Mononuclear cell (primary cell): ENCODE measurements at regions not wholly inside any gene's neighbourhood (a gene's known extent, or its start where the extent isn't known, plus 50 kb on each side); places are given as distances from the start of the nearest gene placed in this dataset.

Experiments used
- H3K27me3 ChIP-seq: 2 replicates; pipeline ENCODE4 v1.6.0; 2011; ENCODE audit warnings: low read length, control low read depth; ENCODE audit not compliant: insufficient read depth
- H3K4me1 ChIP-seq: 2 replicates; pipeline ENCODE4 v1.5.1; 2011; ENCODE audit warnings: mild to moderate bottlenecking, low read length, control low read depth; ENCODE audit not compliant: insufficient read depth
- H3K4me3 ChIP-seq: 2 replicates; pipeline ENCODE4 v1.5.1; 2011; ENCODE audit warnings: mild to moderate bottlenecking, low read length, moderate library complexity
- H3K9me3 ChIP-seq: 2 replicates; pipeline ENCODE4 v1.5.1; 2011; ENCODE audit warnings: low read depth, mild to moderate bottlenecking, control low read depth, low read length

DNA sequence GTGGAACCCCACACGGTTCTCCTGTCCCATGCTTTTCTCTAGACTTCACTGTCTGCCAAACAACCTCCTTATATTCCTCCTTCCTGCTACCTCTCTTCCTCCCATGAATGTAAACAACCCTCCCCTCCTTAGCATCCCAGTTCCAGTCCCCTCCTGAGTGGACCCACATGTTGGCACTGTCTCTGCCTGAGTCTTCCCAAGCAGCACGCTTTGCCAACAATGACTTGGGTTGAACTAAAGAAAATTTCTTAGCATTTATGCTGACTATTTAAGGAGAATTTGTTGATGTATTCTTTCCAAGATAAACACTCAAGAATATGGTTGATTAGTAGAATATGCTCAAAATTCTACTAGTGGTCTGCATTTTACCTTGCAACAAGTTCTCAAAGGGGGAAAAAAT is 338.0 kb downstream of the TNS1 start:
- H3K4me1 ChIP-seq: no peaks in the 10 kb centered on the region
- H3K9me3 ChIP-seq: no peaks in the 10 kb centered on the region
- H3K4me3 ChIP-seq: no peak overlapping the region

GRCh38 chr2:217662984-217663602 is 339.7 kb downstream of the TNS1 start:
- Histone ChIP-seq H3K4me3 (no peak overlapping the region), H3K27me3 (peaks cover 5% of the 10 kb centered on the region), H3K4me1 (no peaks in the 10 kb centered on the region), H3K9me3 (no peaks in the 10 kb centered on the region)

More for the DNA sequence above, 338.0 kb downstream of the TNS1 start:
- peaks cover 3% of the 10 kb centered on the region for H3K27me3 ChIP-seq

- Histone ChIP-seq H3K4me3 (no peak overlapping the region), H3K27me3 (peaks cover 2% of the 10 kb centered on the region), H3K9me3 (no peaks in the 10 kb centered on the region), H3K4me1 (no peaks in the 10 kb centered on the region)
Measured at GRCh38 chr2:217661378-217661777, 341.4 kb downstream of the TNS1 start.

GRCh38 chr2:217660423-217660822 is 342.4 kb downstream of the TNS1 start:
- H3K4me3 ChIP-seq: no peak overlapping the region
- H3K4me1 ChIP-seq: no peaks in the 10 kb centered on the region
- peaks cover 2% of the 10 kb centered on the region for H3K27me3 ChIP-seq
- no peaks in the 10 kb centered on the region for H3K9me3 ChIP-seq

DNA sequence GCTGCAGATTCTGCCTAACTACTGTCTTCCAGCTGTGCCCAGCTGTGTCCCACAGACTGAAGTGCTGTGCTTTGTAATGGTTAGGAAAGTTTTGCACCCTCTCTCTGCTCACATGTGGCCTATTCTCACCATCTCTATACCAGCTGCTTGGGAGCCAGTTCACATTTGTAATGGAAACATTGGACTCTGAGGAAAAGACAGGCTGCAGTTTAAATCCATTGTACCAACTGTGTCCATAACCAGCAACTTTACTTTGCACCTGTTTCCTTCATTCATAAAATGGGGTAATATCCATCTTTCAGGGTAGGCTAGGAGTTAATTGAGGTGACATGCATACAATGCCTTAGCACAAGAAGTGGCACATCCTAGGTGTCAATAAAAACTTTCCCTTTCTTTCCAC is 344.0 kb downstream of the TNS1 start:
- Histone ChIP-seq H3K27me3 (peaks cover 2% of the 10 kb centered on the region), H3K4me1 (no peaks in the 10 kb centered on the region), H3K4me3 (no peak overlapping the region), H3K9me3 (no peaks in the 10 kb centered on the region)

DNA sequence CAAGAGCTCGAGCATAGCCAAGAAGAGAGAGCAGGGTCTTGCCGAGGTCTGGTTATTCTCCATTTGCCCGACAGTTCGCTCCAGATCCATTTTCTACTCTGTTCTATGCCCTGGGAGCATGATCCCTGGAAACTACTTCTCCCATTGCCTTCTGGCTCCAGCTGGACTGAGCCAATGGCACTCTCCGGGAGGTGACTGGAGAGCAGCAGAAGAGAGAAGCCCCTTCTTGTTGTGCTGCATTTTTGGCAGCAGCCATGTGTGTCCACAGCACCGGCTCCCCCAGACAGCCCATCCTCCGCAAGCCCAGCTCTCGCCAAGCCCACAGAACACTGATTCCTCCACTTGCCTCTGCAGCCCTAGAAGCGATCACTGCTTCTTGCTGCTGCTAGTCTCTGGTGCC is 345.5 kb downstream of the TNS1 start:
- Histone ChIP-seq H3K4me3 (no peak overlapping the region), H3K27me3 (peaks cover 2% of the 10 kb centered on the region), H3K4me1 (no peaks in the 10 kb centered on the region), H3K9me3 (no peaks in the 10 kb centered on the region)

DNA sequence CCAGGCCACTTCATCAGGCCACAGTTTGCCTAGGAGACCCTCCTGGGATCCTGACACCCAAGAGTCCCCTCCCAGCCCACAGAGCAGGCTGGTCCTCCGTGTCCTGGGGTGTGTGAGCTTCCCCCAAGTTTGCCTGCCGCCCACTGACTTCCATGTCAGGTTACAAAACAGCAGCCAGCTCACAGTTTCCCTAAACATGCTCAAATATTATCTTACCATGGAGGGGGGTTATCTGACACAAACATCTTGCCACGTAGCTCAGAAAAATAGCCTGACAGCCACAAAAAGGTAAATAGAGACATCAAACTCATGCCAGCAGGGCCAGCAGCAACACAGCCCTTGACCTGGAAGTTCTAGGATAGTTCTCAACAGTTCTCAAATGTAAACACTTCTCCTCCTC is 346.5 kb downstream of the TNS1 start:
- Histone ChIP-seq H3K27me3 (peaks cover 2% of the 10 kb centered on the region), H3K9me3 (no peaks in the 10 kb centered on the region), H3K4me3 (no peak overlapping the region), H3K4me1 (no peaks in the 10 kb centered on the region)

- Histone ChIP-seq H3K9me3 (no peaks in the 10 kb centered on the region), H3K27me3 (peaks cover 2% of the 10 kb centered on the region), H3K4me1 (no peaks in the 10 kb centered on the region), H3K4me3 (no peak overlapping the region)
Measured at GRCh38 chr2:217655651-217656050, 347.1 kb downstream of the TNS1 start.

DNA sequence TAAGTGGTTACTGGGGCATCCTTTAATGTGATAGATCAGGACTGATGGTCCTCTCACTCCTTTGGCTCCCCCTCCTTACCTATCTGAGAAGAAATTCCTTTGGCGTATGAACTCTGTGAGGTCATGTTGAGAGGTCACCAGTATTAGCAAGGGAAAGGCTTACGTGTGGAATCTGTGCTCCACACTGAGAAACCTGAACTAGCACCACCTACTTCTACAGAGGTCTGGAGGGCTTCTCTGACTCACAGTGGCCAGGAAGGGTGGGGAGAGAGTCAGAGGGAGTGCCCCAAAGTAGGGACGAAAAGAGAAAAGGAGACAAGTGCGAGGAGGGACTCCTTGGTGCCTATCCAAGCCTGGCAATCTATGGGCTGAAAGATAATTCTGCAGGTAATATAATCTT is 348.6 kb downstream of the TNS1 start:
- H3K4me3 ChIP-seq: no peak overlapping the region
- no peaks in the 10 kb centered on the region for H3K9me3 ChIP-seq
- no peaks in the 10 kb centered on the region for H3K27me3 ChIP-seq
- H3K4me1 ChIP-seq: no peaks in the 10 kb centered on the region

- Histone ChIP-seq H3K27me3 (no peaks in the 10 kb centered on the region), H3K4me3 (no peak overlapping the region), H3K4me1 (no peaks in the 10 kb centered on the region), H3K9me3 (no peaks in the 10 kb centered on the region)
Measured at GRCh38 chr2:217652761-217653639, 349.8 kb downstream of the TNS1 start.

DNA sequence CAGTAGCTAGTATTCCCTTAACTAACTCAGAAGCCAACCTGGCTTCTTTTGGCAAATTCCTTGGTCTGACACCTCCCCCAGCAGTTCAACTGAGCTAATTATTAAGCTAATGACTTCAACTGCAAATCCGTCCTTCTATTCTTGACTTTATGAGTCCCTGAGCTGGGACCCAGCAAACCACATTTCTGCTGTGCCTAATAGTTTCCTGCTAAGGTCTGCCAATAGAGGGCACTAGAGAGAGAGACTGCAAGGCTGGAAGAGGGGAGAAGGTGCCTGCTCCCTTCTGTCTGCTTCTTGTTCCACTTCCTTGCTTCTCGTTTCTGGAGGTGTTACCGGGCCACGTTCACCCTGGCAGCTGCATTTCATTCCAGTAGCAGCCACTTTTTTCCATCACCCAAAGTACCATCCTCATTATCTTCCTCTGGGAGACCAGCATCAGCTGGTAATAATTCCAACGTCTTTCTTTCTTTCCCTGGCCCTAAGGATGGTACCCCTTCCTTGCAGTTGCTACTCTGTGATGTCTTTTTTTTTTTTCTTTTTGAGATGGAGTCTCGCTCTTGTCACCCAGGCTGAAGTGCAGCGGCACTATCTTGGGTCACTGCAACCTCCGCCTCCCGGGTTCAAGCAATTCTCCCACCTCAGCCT is 352.0 kb downstream of the TNS1 start:
- H3K9me3 ChIP-seq: no peaks in the 10 kb centered on the region
- no peaks in the 10 kb centered on the region for H3K27me3 ChIP-seq
- no peak overlapping the region for H3K4me3 ChIP-seq
- no peaks in the 10 kb centered on the region for H3K4me1 ChIP-seq

DNA sequence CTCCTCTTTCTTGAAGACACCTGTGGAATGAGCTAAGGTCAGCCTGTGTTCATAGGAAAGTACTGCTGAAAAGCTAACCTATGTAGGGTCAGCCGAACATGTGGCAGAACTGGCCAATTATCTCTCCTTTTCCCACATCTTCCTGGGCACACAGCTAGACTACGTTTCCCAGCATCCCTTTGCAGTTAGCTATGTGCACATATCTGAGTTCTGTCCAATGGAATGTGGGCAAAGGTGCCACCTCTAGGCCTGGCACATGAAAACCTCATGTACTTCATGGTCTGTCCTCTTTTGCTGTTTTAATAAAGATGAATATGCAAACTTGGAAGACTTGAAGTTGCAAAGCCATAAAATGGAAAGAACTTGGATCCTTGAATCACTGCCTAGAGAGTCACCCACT is 352.6 kb downstream of the TNS1 start:
- no peaks in the 10 kb centered on the region for H3K27me3 ChIP-seq

GRCh38 chr2:217647925-217648324 is 354.9 kb downstream of the TNS1 start:
- Histone ChIP-seq H3K27me3 (no peaks in the 10 kb centered on the region), H3K4me1 (no peaks in the 10 kb centered on the region), H3K9me3 (no peaks in the 10 kb centered on the region), H3K4me3 (no peak overlapping the region)

More for the DNA sequence above, 352.6 kb downstream of the TNS1 start:
- Histone ChIP-seq H3K4me3 (no peak overlapping the region), H3K4me1 (no peaks in the 10 kb centered on the region), H3K9me3 (no peaks in the 10 kb centered on the region)

DNA sequence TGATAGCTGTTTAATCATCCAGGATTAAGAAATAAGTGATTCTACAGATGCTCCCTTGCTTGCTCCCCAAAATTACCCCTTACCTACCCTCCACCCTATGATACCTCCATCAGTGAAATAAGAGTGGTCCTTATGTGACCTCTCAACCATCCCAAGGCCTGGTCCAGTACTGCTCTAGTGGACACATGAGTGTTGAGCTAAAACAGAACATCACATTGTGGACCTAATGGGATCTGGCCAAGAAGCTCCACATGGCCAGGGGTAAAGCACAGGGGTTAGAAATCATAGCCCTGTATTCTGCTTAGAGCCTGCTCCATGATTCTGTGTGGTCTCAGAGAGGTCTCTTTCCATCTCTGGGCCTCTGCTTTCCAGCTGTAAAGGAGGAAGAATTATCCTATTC is 355.6 kb downstream of the TNS1 start:
- no peak overlapping the region for H3K4me3 ChIP-seq
- H3K4me1 ChIP-seq: no peaks in the 10 kb centered on the region
- H3K9me3 ChIP-seq: no peaks in the 10 kb centered on the region
- no peaks in the 10 kb centered on the region for H3K27me3 ChIP-seq

DNA sequence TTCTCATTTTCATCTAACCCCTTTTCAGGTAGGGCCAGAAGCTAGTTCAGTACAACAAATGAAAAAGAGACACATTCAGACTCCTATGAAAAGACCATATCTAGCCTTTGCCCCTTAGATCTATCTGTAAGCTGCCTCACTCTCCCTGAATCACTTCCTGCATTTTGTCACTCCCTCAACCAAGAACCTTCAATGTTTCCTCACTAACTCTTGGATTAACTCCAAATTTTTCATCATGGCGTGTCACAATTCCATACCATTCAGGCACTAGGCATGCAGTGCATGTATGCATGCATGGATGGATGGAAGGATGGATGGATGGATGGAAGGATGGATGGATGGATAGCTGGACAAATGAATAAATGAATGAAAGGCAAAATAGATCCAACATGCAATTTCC is 356.9 kb downstream of the TNS1 start:
- no peak overlapping the region for H3K4me3 ChIP-seq
- no peaks in the 10 kb centered on the region for H3K27me3 ChIP-seq
- H3K9me3 ChIP-seq: no peaks in the 10 kb centered on the region

More for the DNA sequence above, 356.9 kb downstream of the TNS1 start:
- H3K4me1 ChIP-seq: no peaks in the 10 kb centered on the region
